ENCODE measurements at regions not wholly inside any gene's neighbourhood (a gene's known extent, or its start where the extent isn't known, plus 50 kb on each side); places are given as distances from the start of the nearest gene placed in this dataset.

- no peak overlapping the region for H3K27ac ChIP-seq (ENCODE audit: insufficient read depth in 1 of 2, low read depth in 1 of 2, low read length in 2 of 2, poor library complexity in 1 of 2, severe bottlenecking in 2 of 2)
- no peaks in the 10 kb centered on the region for H3K4me1 ChIP-seq (ENCODE audit: control extremely low read depth in 1 of 4, control insufficient read depth in 4 of 4, insufficient read depth in 4 of 4, low read length in 3 of 4)
- ChIA-PET CTCF (no interaction called here), POLR2A (no interaction called here)
- WGBS (ENCODE audit: insufficient coverage) = 74% methylated on average over 5 of the region's 6 CpGs
- no peaks in the 10 kb centered on the region for H3K9me3 ChIP-seq (ENCODE audit: control extremely low read depth in 1 of 5, control insufficient read depth in 4 of 5, insufficient read depth in 2 of 5, low read depth in 1 of 5, low read length in 4 of 5)
- peaks cover 0 to 16% (median 6%) of the 10 kb centered on the region in 5 experiments for H3K27me3 ChIP-seq (replicated peaks in 2 of 5; ENCODE audit: control insufficient read depth in 4 of 5, insufficient read depth in 5 of 5, low read length in 4 of 5)
- no peak overlapping the region for H3K4me3 ChIP-seq (ENCODE audit: control insufficient read depth in 1 of 7, extremely low read depth in 1 of 7, insufficient read depth in 4 of 7, low read depth in 2 of 7, low read length in 6 of 7)
- no peaks in the 10 kb centered on the region for H3K36me3 ChIP-seq (ENCODE audit: control insufficient read depth in 4 of 4, insufficient read depth in 4 of 4, low read length in 3 of 4)
- DNase-seq = no peak
Measured at GRCh38 chr12:112677050-112677765, 114.3 kb upstream of the RPH3A start.

DNA sequence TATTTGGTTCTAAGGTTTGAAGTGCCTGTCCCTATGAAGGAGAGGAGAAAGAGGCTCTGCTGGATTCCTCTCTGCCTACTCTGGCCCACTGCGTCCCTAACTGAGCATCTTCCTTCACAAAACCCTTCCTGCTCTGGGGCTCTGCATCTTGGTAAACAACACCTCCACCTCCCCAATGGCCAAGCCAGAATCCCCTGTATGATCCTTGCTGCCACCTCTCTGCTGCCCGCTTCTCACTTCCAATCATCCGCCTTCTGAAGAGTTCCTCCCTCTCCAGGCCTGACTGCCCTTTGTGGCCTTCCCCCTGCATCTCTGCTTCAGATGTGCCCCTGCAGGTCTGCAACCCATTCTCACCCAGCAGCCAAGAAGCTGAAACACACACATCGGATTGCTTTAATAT lies 110.6 kb upstream of the RPH3A start:
- ChIA-PET CTCF (no interaction called here), POLR2A (no interaction called here)
- H3K9me3 ChIP-seq (ENCODE audit: control extremely low read depth in 1 of 5, control insufficient read depth in 4 of 5, insufficient read depth in 2 of 5, low read depth in 1 of 5, low read length in 4 of 5) = no peaks in the 10 kb centered on the region
- peaks cover 0 to 9% (median 0%) of the 10 kb centered on the region in 5 experiments for H3K27me3 ChIP-seq (replicated peaks in 2 of 5; ENCODE audit: control insufficient read depth in 4 of 5, insufficient read depth in 5 of 5, low read length in 4 of 5)
- H3K36me3 ChIP-seq (ENCODE audit: control insufficient read depth in 4 of 4, insufficient read depth in 4 of 4, low read length in 3 of 4) = no peaks in the 10 kb centered on the region
- WGBS (ENCODE audit: insufficient coverage) = 95% methylated on average over 2 of the region's 4 CpGs
- no peak for DNase-seq
- no peaks in the 10 kb centered on the region for H3K4me1 ChIP-seq (ENCODE audit: control extremely low read depth in 1 of 4, control insufficient read depth in 4 of 4, insufficient read depth in 4 of 4, low read length in 3 of 4)
- H3K27ac ChIP-seq (ENCODE audit: insufficient read depth in 1 of 2, low read depth in 1 of 2, low read length in 2 of 2, poor library complexity in 1 of 2, severe bottlenecking in 2 of 2) = no peak overlapping the region
- H3K4me3 ChIP-seq (ENCODE audit: control insufficient read depth in 1 of 7, extremely low read depth in 1 of 7, insufficient read depth in 4 of 7, low read depth in 2 of 7, low read length in 6 of 7) = no peak overlapping the region

- DNase-seq = no peak
- Histone ChIP-seq H3K4me1 (ENCODE audit: control extremely low read depth in 1 of 4, control insufficient read depth in 4 of 4, insufficient read depth in 4 of 4, low read length in 3 of 4) (no peaks in the 10 kb centered on the region), H3K9me3 (ENCODE audit: control extremely low read depth in 1 of 5, control insufficient read depth in 4 of 5, insufficient read depth in 2 of 5, low read depth in 1 of 5, low read length in 4 of 5) (no peaks in the 10 kb centered on the region), H3K27me3 (replicated peaks in 2 of 5; ENCODE audit: control insufficient read depth in 4 of 5, insufficient read depth in 5 of 5, low read length in 4 of 5) (peaks cover 0 to 9% (median 0%) of the 10 kb centered on the region in 5 experiments), H3K4me3 (ENCODE audit: control insufficient read depth in 1 of 7, extremely low read depth in 1 of 7, insufficient read depth in 4 of 7, low read depth in 2 of 7, low read length in 6 of 7) (no peak overlapping the region), H3K36me3 (ENCODE audit: control insufficient read depth in 4 of 4, insufficient read depth in 4 of 4, low read length in 3 of 4) (no peaks in the 10 kb centered on the region), H3K27ac (ENCODE audit: insufficient read depth in 1 of 2, low read depth in 1 of 2, low read length in 2 of 2, poor library complexity in 1 of 2, severe bottlenecking in 2 of 2) (no peak overlapping the region)
- CTCF ChIA-PET = no interaction called here
- WGBS (ENCODE audit: insufficient coverage) = 80% methylated on average over 1 of the region's 2 CpGs
- POLR2A ChIA-PET = no interaction called here
Measured at GRCh38 chr12:112682586-112682985, 109.0 kb upstream of the RPH3A start.

GRCh38 chr12:112684742-112685141 lies 106.8 kb upstream of the RPH3A start:
- CTCF ChIA-PET = no interaction called here
- POLR2A ChIA-PET = no interaction called here
- H3K4me3 ChIP-seq (ENCODE audit: control insufficient read depth in 1 of 7, extremely low read depth in 1 of 7, insufficient read depth in 4 of 7, low read depth in 2 of 7, low read length in 6 of 7) = no peak overlapping the region
- H3K27me3 ChIP-seq (replicated peaks in 2 of 5; ENCODE audit: control insufficient read depth in 4 of 5, insufficient read depth in 5 of 5, low read length in 4 of 5) = peaks cover 0 to 7% (median 0%) of the 10 kb centered on the region in 5 experiments
- H3K4me1 ChIP-seq (ENCODE audit: control extremely low read depth in 1 of 4, control insufficient read depth in 4 of 4, insufficient read depth in 4 of 4, low read length in 3 of 4) = no peaks in the 10 kb centered on the region
- peak in 2 of 3 donors; percentile 1 to 4 for DNase-seq
- H3K36me3 ChIP-seq (ENCODE audit: control insufficient read depth in 4 of 4, insufficient read depth in 4 of 4, low read length in 3 of 4) = no peaks in the 10 kb centered on the region
- H3K9me3 ChIP-seq (ENCODE audit: control extremely low read depth in 1 of 5, control insufficient read depth in 4 of 5, insufficient read depth in 2 of 5, low read depth in 1 of 5, low read length in 4 of 5) = no peaks in the 10 kb centered on the region
- WGBS (ENCODE audit: insufficient coverage) = 100% methylated on average over 2 of the region's 2 CpGs
- no peak overlapping the region for H3K27ac ChIP-seq (ENCODE audit: insufficient read depth in 1 of 2, low read depth in 1 of 2, low read length in 2 of 2, poor library complexity in 1 of 2, severe bottlenecking in 2 of 2)

DNA sequence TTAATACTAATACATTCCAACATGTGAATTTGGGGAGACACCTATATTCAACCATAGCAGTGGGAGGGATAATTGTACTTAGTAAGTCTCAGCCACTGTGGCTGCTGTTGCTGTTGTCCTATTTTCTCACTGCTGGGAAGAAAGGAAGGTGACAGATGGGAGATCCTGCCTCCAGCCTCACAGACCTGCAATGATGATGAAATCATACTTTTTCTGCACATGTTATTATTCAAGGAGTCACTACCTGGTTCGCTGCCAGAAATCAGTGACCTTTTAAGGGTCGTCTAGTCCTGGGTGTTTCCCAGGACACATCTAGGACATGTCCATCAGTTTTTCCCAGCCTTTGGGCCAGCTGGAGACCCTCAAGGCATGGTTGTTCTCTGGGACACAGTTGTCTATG lies 106.2 kb upstream of the RPH3A start:
- DNase-seq = no peak

DNA sequence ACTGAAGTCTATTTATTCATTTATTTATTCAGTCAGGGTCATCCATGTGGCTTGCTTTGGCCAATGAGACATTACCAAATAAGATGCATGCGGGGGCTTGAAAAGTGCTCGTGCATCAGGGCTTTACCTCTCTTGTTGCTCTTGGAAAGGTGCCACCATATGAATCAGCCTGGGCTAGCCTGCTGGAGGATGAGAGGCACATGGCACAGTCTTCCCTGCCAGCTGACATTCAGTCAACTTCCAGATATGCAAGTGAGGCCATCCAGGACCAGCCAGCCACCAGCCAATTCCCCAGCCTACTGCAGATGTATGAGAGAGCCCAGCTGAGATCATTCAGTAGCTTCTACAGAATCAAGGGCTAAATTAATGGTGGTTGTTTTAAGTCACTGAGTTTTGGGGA lies 105.2 kb upstream of the RPH3A start:
- DNase-seq = no peak
- POLR2A ChIA-PET = no interaction called here
- WGBS (ENCODE audit: insufficient coverage) = 96% methylated on average over 2 of the region's 2 CpGs
- H3K4me1 ChIP-seq (ENCODE audit: control extremely low read depth in 1 of 4, control insufficient read depth in 4 of 4, insufficient read depth in 4 of 4, low read length in 3 of 4) = no peaks in the 10 kb centered on the region
- CTCF ChIA-PET = no interaction called here
- peaks cover 0 to 10% (median 0%) of the 10 kb centered on the region in 5 experiments for H3K27me3 ChIP-seq (replicated peaks in 2 of 5; ENCODE audit: control insufficient read depth in 4 of 5, insufficient read depth in 5 of 5, low read length in 4 of 5)
- H3K4me3 ChIP-seq (ENCODE audit: control insufficient read depth in 1 of 7, extremely low read depth in 1 of 7, insufficient read depth in 4 of 7, low read depth in 2 of 7, low read length in 6 of 7) = no peak overlapping the region
- H3K9me3 ChIP-seq (ENCODE audit: control extremely low read depth in 1 of 5, control insufficient read depth in 4 of 5, insufficient read depth in 2 of 5, low read depth in 1 of 5, low read length in 4 of 5) = no peaks in the 10 kb centered on the region
- no peak overlapping the region for H3K27ac ChIP-seq (ENCODE audit: insufficient read depth in 1 of 2, low read depth in 1 of 2, low read length in 2 of 2, poor library complexity in 1 of 2, severe bottlenecking in 2 of 2)
- no peaks in the 10 kb centered on the region for H3K36me3 ChIP-seq (ENCODE audit: control insufficient read depth in 4 of 4, insufficient read depth in 4 of 4, low read length in 3 of 4)

More for the DNA sequence above, 106.2 kb upstream of the RPH3A start:
- ChIA-PET CTCF (no interaction called here), POLR2A (no interaction called here)
- no peaks in the 10 kb centered on the region for H3K9me3 ChIP-seq (ENCODE audit: control extremely low read depth in 1 of 5, control insufficient read depth in 4 of 5, insufficient read depth in 2 of 5, low read depth in 1 of 5, low read length in 4 of 5)
- peaks cover 0 to 9% (median 0%) of the 10 kb centered on the region in 5 experiments for H3K27me3 ChIP-seq (replicated peaks in 2 of 5; ENCODE audit: control insufficient read depth in 4 of 5, insufficient read depth in 5 of 5, low read length in 4 of 5)
- H3K4me3 ChIP-seq (ENCODE audit: control insufficient read depth in 1 of 7, extremely low read depth in 1 of 7, insufficient read depth in 4 of 7, low read depth in 2 of 7, low read length in 6 of 7) = no peak overlapping the region
- no peaks in the 10 kb centered on the region for H3K36me3 ChIP-seq (ENCODE audit: control insufficient read depth in 4 of 4, insufficient read depth in 4 of 4, low read length in 3 of 4)
- WGBS (ENCODE audit: insufficient coverage) = 85% methylated on average over 2 of the region's 2 CpGs
- no peak overlapping the region for H3K27ac ChIP-seq (ENCODE audit: insufficient read depth in 1 of 2, low read depth in 1 of 2, low read length in 2 of 2, poor library complexity in 1 of 2, severe bottlenecking in 2 of 2)
- no peaks in the 10 kb centered on the region for H3K4me1 ChIP-seq (ENCODE audit: control extremely low read depth in 1 of 4, control insufficient read depth in 4 of 4, insufficient read depth in 4 of 4, low read length in 3 of 4)

- H3K4me1 ChIP-seq (ENCODE audit: control extremely low read depth in 1 of 4, control insufficient read depth in 4 of 4, insufficient read depth in 4 of 4, low read length in 3 of 4) = no peaks in the 10 kb centered on the region
- H3K4me3 ChIP-seq (ENCODE audit: control insufficient read depth in 1 of 7, extremely low read depth in 1 of 7, insufficient read depth in 4 of 7, low read depth in 2 of 7, low read length in 6 of 7) = no peak overlapping the region
- WGBS (ENCODE audit: insufficient coverage) = 86% methylated on average over 6 of the region's 9 CpGs
- DNase-seq = no peak
- CTCF ChIA-PET = no interaction called here
- H3K36me3 ChIP-seq (ENCODE audit: control insufficient read depth in 4 of 4, insufficient read depth in 4 of 4, low read length in 3 of 4) = no peaks in the 10 kb centered on the region
- H3K27me3 ChIP-seq (replicated peaks in 2 of 5; ENCODE audit: control insufficient read depth in 4 of 5, insufficient read depth in 5 of 5, low read length in 4 of 5) = peaks cover 0 to 8% (median 0%) of the 10 kb centered on the region in 5 experiments
- no peak overlapping the region for H3K27ac ChIP-seq (ENCODE audit: insufficient read depth in 1 of 2, low read depth in 1 of 2, low read length in 2 of 2, poor library complexity in 1 of 2, severe bottlenecking in 2 of 2)
- H3K9me3 ChIP-seq (ENCODE audit: control extremely low read depth in 1 of 5, control insufficient read depth in 4 of 5, insufficient read depth in 2 of 5, low read depth in 1 of 5, low read length in 4 of 5) = no peaks in the 10 kb centered on the region
- POLR2A ChIA-PET = no interaction called here
Measured at GRCh38 chr12:112694065-112694464, 97.5 kb upstream of the RPH3A start.

Measured in common myeloid progenitor, CD34-positive (primary cell).